B cell (primary cell): ENCODE measurements at regions not wholly inside any gene's neighbourhood (a gene's known extent, or its start where the extent isn't known, plus 50 kb on each side); places are given as distances from the start of the nearest gene placed in this dataset.
A peak's percentile ranks its signal among the peaks of the same experiment; 100 is the strongest.

Experiments used
- ATAC-seq: fragments of 200-7000 bp; cut with Tn5 transposase; one replicate; pipeline ENCODE4 v1.10.0; 2021; ENCODE audit warnings: low read depth, mild to moderate bottlenecking, moderate number of reproducible peaks, moderate library complexity
- CTCF ChIA-PET: fragments of 350-600 bp; sonication (Branson Sonifier 250); formaldehyde crosslinking; loops from one replicate; lab custom pipeline; 2021; ENCODE audit warnings: antibody characterized with exemption, inconsistent platforms; lab: Charles Lee
- POLR2A ChIA-PET: fragments of 350-600 bp; sonication (Branson Sonifier 250); formaldehyde crosslinking; loops from one replicate; lab custom pipeline; 2021; ENCODE audit warnings: antibody characterized with exemption; lab: Charles Lee
- DNase-seq: peaks from one replicate; pipeline ENCODE4 v3.0.0; 2013
- H2AFZ ChIP-seq: 2 replicates; pipeline ENCODE4 v1.6.1; 2012; ENCODE audit warnings: mild to moderate bottlenecking, low read depth, low read length; ENCODE audit not compliant: insufficient read depth, poor library complexity, severe bottlenecking
- H3K27ac ChIP-seq, 2 donors: 1 replicate in 1 of 2; 2 replicates in 1 of 2; pipeline ENCODE4 v1.5.1; 2012 to 2013; ENCODE audit warnings: low read length in 2 of 2, mild to moderate bottlenecking in 2 of 2, moderate library complexity in 1 of 2
- H3K27me3 ChIP-seq, 4 experiments: fragments of 200-600 bp in 1 of 4; sonication (generic) in 1 of 4; replicated peaks in 1 of 4; 1 replicate in 2 of 4; 2 replicates in 2 of 4; pipeline versions ENCODE4 v1.6.1 to v1.7.0; 2013 to 2016; ENCODE audit warnings: low read length in 3 of 4, mild to moderate bottlenecking in 2 of 4, mixed read lengths in 1 of 4, moderate library complexity in 1 of 4; ENCODE audit not compliant: insufficient read depth in 4 of 4, control insufficient read depth in 3 of 4; ENCODE audit errors: control extremely low read depth in 1 of 4
- H3K36me3 ChIP-seq, 2 experiments: replicated peaks in 1 of 2; 1 replicate in 1 of 2; 2 replicates in 1 of 2; pipeline versions ENCODE4 v1.6.1 to v1.7.1; 2013; ENCODE audit warnings: low read length in 1 of 2; ENCODE audit not compliant: insufficient read depth in 2 of 2, control insufficient read depth in 1 of 2; ENCODE audit errors: control extremely low read depth in 1 of 2, extremely low read depth in 1 of 2
- H3K4me1 ChIP-seq, 2 donors: fragments of 200-600 bp in 1 of 2; sonication (generic) in 1 of 2; 1 replicate in 1 of 2; 2 replicates in 1 of 2; pipeline versions ENCODE4 v1.5.1 to v1.6.1; 2013 to 2017; ENCODE audit warnings: low read length in 2 of 2; ENCODE audit not compliant: control insufficient read depth in 2 of 2, insufficient read depth in 2 of 2
- H3K4me2 ChIP-seq: replicated peaks from 2 replicates; pipeline ENCODE3; 2012; ENCODE audit warnings: mild to moderate bottlenecking, low read depth, low read length; ENCODE audit not compliant: poor library complexity, severe bottlenecking
- H3K4me3 ChIP-seq, 5 experiments: fragments of 200-600 bp in 1 of 5; sonication (generic) in 1 of 5; 1 replicate in 3 of 5; 2 replicates in 2 of 5; pipeline versions ENCODE4 v1.5.1 to v1.7.0; 2011 to 2016; ENCODE audit warnings: low read length in 4 of 5, mild to moderate bottlenecking in 4 of 5, low read depth in 2 of 5, control low read depth in 1 of 5, moderate library complexity in 1 of 5; ENCODE audit not compliant: insufficient read depth in 1 of 5; ENCODE audit errors: control extremely low read depth in 1 of 5, extremely low read depth in 1 of 5
- H3K79me2 ChIP-seq: fragments of 200-600 bp; sonication (generic); one replicate; pipeline ENCODE4 v1.6.0; 2016; ENCODE audit warnings: low read length; ENCODE audit not compliant: control insufficient read depth, insufficient read depth
- H3K9ac ChIP-seq: fragments of 200-600 bp; sonication (generic); 2 replicates; pipeline ENCODE4 v1.6.1; 2017; ENCODE audit warnings: mild to moderate bottlenecking, low read length, moderate library complexity
- H3K9me3 ChIP-seq, 3 donors: one replicate each; pipeline versions ENCODE4 v1.6.1 to v1.7.1; 2013; ENCODE audit warnings: low read length in 2 of 3; ENCODE audit not compliant: control insufficient read depth in 2 of 3, insufficient read depth in 1 of 3; ENCODE audit errors: control extremely low read depth in 1 of 3
- H4K20me1 ChIP-seq: 2 replicates; pipeline ENCODE4 v1.6.0; 2012; ENCODE audit warnings: mild to moderate bottlenecking, low read length; ENCODE audit not compliant: insufficient read depth, control insufficient read depth, poor library complexity, severe bottlenecking
- H3K27ac Mint-ChIP-seq: one replicate; pipeline ENCODE4 v1.8.0; 2021; ENCODE audit warnings: mixed read lengths
- H3K27me3 Mint-ChIP-seq: one replicate; pipeline ENCODE4 v1.8.0; 2021; ENCODE audit warnings: mixed read lengths
- H3K4me1 Mint-ChIP-seq: one replicate; pipeline ENCODE4 v1.8.0; 2021; ENCODE audit warnings: mixed read lengths
- H3K4me3 Mint-ChIP-seq: one replicate; pipeline ENCODE4 v1.8.0; 2021; ENCODE audit warnings: mixed read lengths
- H3K9me3 Mint-ChIP-seq: one replicate; pipeline ENCODE4 v1.8.0; 2022; ENCODE audit warnings: mixed read lengths; ENCODE audit not compliant: insufficient read depth
- CTCF ChIP-seq: fragments of 200-600 bp; IDR thresholded peaks from one replicate; pipeline ENCODE4 v1.8.0; 2022; ENCODE audit warnings: antibody characterized with exemption, mild to moderate bottlenecking
- EZH2 ChIP-seq: IDR thresholded peaks from 2 replicates; pipeline ENCODE4 v1.6.1; 2012; ENCODE audit warnings: borderline replicate concordance, low read depth, mild to moderate bottlenecking, moderate library complexity, low read length; ENCODE audit not compliant: insufficient read depth, poor library complexity, severe bottlenecking
- WGBS: methylation state at CpG from one replicate; pipeline ENCODE4 v1.1.5; 2013; ENCODE audit warnings: missing lambda C conversion rate; ENCODE audit not compliant: insufficient coverage; 5-methylcytosine and 5-hydroxymethylcytosine counted together
- intact Hi-C: fragments of 100-400 bp; cut with micrococcal nuclease; formaldehyde crosslinking; loops from one replicate; pipeline ENCODE4 v1.10.0; 2022

GRCh38 chr4:32564626-32565025 lies 1844.5 kb downstream of the PCDH7 start:
- DNase-seq, result no peak
- no peaks in the 10 kb centered on the region for H3K9me3 Mint-ChIP-seq
- ATAC-seq, result no peak
- no peak overlapping the region for H3K4me3 ChIP-seq
- intact Hi-C loops, result no loop called here
- no peak overlapping the region for H2AFZ ChIP-seq
- no peak overlapping the region for H3K4me2 ChIP-seq
- H3K27ac ChIP-seq, result no peak overlapping the region
- no peaks in the 10 kb centered on the region for H3K79me2 ChIP-seq
- TF ChIP-seq EZH2 (no peak), CTCF (no peak)
- H3K27me3 ChIP-seq, result no peaks in the 10 kb centered on the region
- H3K27me3 Mint-ChIP-seq, result no peaks in the 10 kb centered on the region
- no peaks in the 10 kb centered on the region for H3K4me1 Mint-ChIP-seq
- CTCF ChIA-PET, result no interaction called here
- H3K4me1 ChIP-seq, result peaks cover 0 to 5% of the 10 kb centered on the region in 2 donors
- no peak overlapping the region for H3K27ac Mint-ChIP-seq
- no CpG with 5 or more reads among the region's 2 CpGs for WGBS
- POLR2A ChIA-PET, result no interaction called here
- H4K20me1 ChIP-seq, result no peaks in the 10 kb centered on the region
- H3K9ac ChIP-seq, result no peak overlapping the region
- no peak overlapping the region for H3K4me3 Mint-ChIP-seq
- H3K9me3 ChIP-seq, result no peaks in the 10 kb centered on the region
- no peaks in the 10 kb centered on the region for H3K36me3 ChIP-seq

- H3K9me3 ChIP-seq, result no peaks in the 10 kb centered on the region
- Mint-ChIP-seq H3K27me3 (no peaks in the 10 kb centered on the region), H3K27ac (no peak overlapping the region), H3K4me3 (no peak overlapping the region), H3K9me3 (no peaks in the 10 kb centered on the region), H3K4me1 (peaks cover 2% of the 10 kb centered on the region)
- H2AFZ ChIP-seq, result no peak overlapping the region
- H3K9ac ChIP-seq, result no peak overlapping the region
- POLR2A ChIA-PET, result no interaction called here
- H3K4me2 ChIP-seq, result peak overlapping the region; percentile 16
- no peak for ATAC-seq
- H3K27me3 ChIP-seq, result no peaks in the 10 kb centered on the region
- TF ChIP-seq EZH2 (no peak), CTCF (no peak)
- CTCF ChIA-PET, result no interaction called here
- intact Hi-C loops, result no loop called here
- peak; percentile 47 for DNase-seq
- H3K36me3 ChIP-seq, result no peaks in the 10 kb centered on the region
- H3K4me3 ChIP-seq, result no peak overlapping the region
- H3K27ac ChIP-seq, result no peak overlapping the region
- no peaks in the 10 kb centered on the region for H4K20me1 ChIP-seq
- no peaks in the 10 kb centered on the region for H3K79me2 ChIP-seq
- peaks cover 0 to 5% of the 10 kb centered on the region in 2 donors for H3K4me1 ChIP-seq
Measured at GRCh38 chr4:32569861-32570260, 1849.7 kb downstream of the PCDH7 start.
